ENCODE measurements at regions not wholly inside any gene's neighbourhood (a gene's known extent, or its start where the extent isn't known, plus 50 kb on each side); places are given as distances from the start of the nearest gene placed in this dataset.
"Not testable (repeated sequence)": the region's sequence is repeated elsewhere in the genome, so short reads cannot be mapped to it uniquely, and the experiment has no call there.

GRCh38 chr16:10297341-10298006 lies 88.4 kb upstream of the ATF7IP2 start:
- TF ChIP-seq CTCF (IDR thresholded peaks at IDR 0.05; ENCODE audit: low read depth, low read length) = no peak
- in situ Hi-C loops (cut with HindIII; ENCODE audit: low sequenced_read_pairs) = no loop called here
- DNase-seq (ENCODE audit: low read depth, low spot score) = no peak
- no peak overlapping the region for H3K4me3 ChIP-seq (ENCODE audit: low read depth, low read length)

- TF ChIP-seq CTCF (IDR thresholded peaks at IDR 0.05; ENCODE audit: low read depth, low read length) = no peak
- H3K4me3 ChIP-seq (ENCODE audit: low read depth, low read length) = no peak overlapping the region
- in situ Hi-C loops (cut with HindIII; ENCODE audit: low sequenced_read_pairs) = no loop called here
- DNase-seq (ENCODE audit: low read depth, low spot score) = no peak
Observed at GRCh38 chr16:10300905-10301304, 85.0 kb upstream of the ATF7IP2 start.

GRCh38 chr16:10301547-10301946 lies 84.3 kb upstream of the ATF7IP2 start:
- in situ Hi-C loops (cut with HindIII; ENCODE audit: low sequenced_read_pairs); DNase-seq (ENCODE audit: low read depth, low spot score); H3K4me3 ChIP-seq (ENCODE audit: low read depth, low read length): not testable (repeated sequence)

GRCh38 chr16:10305912-10306311 lies 79.9 kb upstream of the ATF7IP2 start:
- in situ Hi-C loops (cut with HindIII; ENCODE audit: low sequenced_read_pairs) = no loop called here
- H3K4me3 ChIP-seq (ENCODE audit: low read depth, low read length) = no peak overlapping the region
- no peak for DNase-seq (ENCODE audit: low read depth, low spot score)
- no peak for TF ChIP-seq CTCF (IDR thresholded peaks at IDR 0.05; ENCODE audit: low read depth, low read length)

GRCh38 chr16:10308305-10309193 lies 77.3 kb upstream of the ATF7IP2 start:
- no peak for DNase-seq (ENCODE audit: low read depth, low spot score)
- no peak for TF ChIP-seq CTCF (IDR thresholded peaks at IDR 0.05; ENCODE audit: low read depth, low read length)
- in situ Hi-C loops (cut with HindIII; ENCODE audit: low sequenced_read_pairs) = no loop called here
- no peak overlapping the region for H3K4me3 ChIP-seq (ENCODE audit: low read depth, low read length)

- TF ChIP-seq CTCF (IDR thresholded peaks at IDR 0.05; ENCODE audit: low read depth, low read length) = no peak
- in situ Hi-C loops (cut with HindIII; ENCODE audit: low sequenced_read_pairs) = no loop called here
- no peak overlapping the region for H3K4me3 ChIP-seq (ENCODE audit: low read depth, low read length)
- no peak for DNase-seq (ENCODE audit: low read depth, low spot score)
Observed at GRCh38 chr16:10309271-10309932, 76.5 kb upstream of the ATF7IP2 start.
